ENCODE measurements at regions not wholly inside any gene's neighbourhood (a gene's known extent, or its start where the extent isn't known, plus 50 kb on each side); places are given as distances from the start of the nearest gene placed in this dataset.

DNA sequence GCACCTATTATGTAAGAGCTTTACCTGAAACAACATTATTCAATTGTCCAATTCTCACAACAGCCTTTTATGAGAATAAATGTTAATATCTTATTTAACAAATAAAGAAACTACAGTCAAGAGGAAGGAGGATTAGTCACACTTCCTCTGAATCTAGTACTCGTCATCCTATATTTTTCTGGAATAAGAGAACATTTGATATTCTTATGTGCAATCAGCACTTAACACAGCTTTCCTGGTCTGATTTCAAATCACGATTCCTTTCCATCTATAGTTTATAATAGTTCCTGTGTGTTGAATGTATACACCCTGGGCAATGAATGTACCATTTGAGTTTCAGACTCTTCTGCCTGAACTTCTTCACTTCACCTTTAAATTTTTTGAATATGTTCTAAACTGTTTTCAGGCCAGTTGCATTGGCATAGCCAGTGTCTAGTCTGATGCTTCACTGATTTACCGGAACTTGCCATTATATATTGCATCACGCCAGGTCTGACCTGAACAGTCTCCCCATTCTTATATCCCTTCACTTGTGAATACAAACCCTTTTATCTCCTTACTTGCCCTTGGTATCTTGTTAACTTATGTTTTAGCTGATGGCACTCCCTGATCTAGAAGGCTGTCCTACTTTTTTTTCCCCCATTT is 698.3 kb downstream of the MAT2B start:
- no peak overlapping the region for H3K27ac ChIP-seq
- no peak overlapping the region for H3K4me3 ChIP-seq
- H3K27me3 ChIP-seq: no peaks in the 10 kb centered on the region
- TF ChIP-seq, protein P1, sequence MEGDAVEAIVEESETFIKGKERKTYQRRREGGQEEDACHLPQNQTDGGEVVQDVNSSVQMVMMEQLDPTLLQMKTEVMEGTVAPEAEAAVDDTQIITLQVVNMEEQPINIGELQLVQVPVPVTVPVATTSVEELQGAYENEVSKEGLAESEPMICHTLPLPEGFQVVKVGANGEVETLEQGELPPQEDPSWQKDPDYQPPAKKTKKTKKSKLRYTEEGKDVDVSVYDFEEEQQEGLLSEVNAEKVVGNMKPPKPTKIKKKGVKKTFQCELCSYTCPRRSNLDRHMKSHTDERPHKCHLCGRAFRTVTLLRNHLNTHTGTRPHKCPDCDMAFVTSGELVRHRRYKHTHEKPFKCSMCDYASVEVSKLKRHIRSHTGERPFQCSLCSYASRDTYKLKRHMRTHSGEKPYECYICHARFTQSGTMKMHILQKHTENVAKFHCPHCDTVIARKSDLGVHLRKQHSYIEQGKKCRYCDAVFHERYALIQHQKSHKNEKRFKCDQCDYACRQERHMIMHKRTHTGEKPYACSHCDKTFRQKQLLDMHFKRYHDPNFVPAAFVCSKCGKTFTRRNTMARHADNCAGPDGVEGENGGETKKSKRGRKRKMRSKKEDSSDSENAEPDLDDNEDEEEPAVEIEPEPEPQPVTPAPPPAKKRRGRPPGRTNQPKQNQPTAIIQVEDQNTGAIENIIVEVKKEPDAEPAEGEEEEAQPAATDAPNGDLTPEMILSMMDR (IDR thresholded peaks at IDR 0.05): no peak
- TF ChIP-seq POLR2A (IDR thresholded peaks at IDR 0.05): no peak
- H3K9me3 ChIP-seq: no peaks in the 10 kb centered on the region
- no peak for ATAC-seq
- WGBS (ENCODE audit: insufficient coverage, low coverage, low lambda C conversion rate, missing lambda C conversion rate): 54% methylated on average over 4 of the region's 4 CpGs
- H3K36me3 ChIP-seq: no peaks in the 10 kb centered on the region
- intact Hi-C loops (cut with DNase I): no loop called here
- DNase-seq: no peak
- H3K4me1 ChIP-seq: no peaks in the 10 kb centered on the region

DNA sequence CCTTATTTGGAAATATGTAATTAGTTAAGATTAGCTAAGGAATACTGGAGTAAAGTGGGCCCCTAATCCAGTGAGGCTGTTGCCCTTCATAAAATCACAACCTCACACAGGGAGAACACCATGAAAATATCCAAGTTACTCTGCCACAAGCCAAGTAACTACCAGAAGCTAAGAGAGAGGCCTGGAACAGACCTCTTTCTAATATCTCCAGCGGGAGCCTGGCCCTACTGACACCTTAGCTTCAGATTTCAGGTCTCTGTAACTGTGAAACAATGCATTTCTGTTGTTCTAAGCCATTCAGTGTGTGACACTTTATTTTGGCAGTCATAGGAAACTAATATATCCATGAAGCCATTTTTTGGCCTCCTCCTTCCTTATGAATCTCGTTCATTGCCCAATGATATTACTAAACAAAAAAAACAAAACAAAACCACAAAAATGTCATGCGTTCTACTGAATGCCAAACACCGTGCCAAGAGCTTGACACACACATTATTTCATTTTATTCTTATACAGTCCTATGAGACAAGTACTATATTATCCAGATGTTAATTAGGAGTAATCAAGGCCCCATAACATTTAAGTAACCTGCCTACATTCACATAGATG is 699.0 kb downstream of the MAT2B start:
- Histone ChIP-seq H3K36me3 (no peaks in the 10 kb centered on the region), H3K27me3 (no peaks in the 10 kb centered on the region), H3K9me3 (no peaks in the 10 kb centered on the region), H3K4me3 (no peak overlapping the region), H3K27ac (no peak overlapping the region), H3K4me1 (no peaks in the 10 kb centered on the region)
- DNase-seq (no peak), ATAC-seq (no peak)
- 52% methylated on average over 4 of the region's 4 CpGs for WGBS (ENCODE audit: insufficient coverage, low coverage, low lambda C conversion rate, missing lambda C conversion rate)
- intact Hi-C loops (cut with DNase I): no loop called here
- TF ChIP-seq, protein P1 (IDR thresholded peaks at IDR 0.05): no peak
- TF ChIP-seq POLR2A (IDR thresholded peaks at IDR 0.05): no peak

DNA sequence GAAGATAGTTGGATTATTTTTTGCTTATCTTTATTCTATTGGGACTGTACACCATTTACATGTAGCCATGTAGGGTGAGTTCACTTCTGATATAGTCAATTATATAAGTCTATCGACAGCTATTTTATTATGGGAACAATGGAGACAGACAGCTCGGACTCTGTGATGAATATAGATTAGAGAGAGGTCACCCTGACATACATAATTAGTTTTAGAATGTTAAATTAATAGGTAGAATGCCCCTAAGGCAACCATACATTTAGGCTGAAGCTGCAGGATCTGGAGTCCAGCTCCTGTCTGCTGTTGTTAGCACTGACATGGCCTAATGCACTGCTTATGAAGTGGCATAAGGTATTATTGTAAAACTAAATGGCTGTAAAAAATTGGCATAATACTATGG is 700.8 kb downstream of the MAT2B start:
- intact Hi-C loops (cut with DNase I): no loop called here
- TF ChIP-seq, protein P1 (IDR thresholded peaks at IDR 0.05): no peak
- no peak for TF ChIP-seq POLR2A (IDR thresholded peaks at IDR 0.05)
- no peak for DNase-seq
- Histone ChIP-seq H3K9me3 (no peaks in the 10 kb centered on the region), H3K27ac (no peak overlapping the region), H3K36me3 (no peaks in the 10 kb centered on the region), H3K27me3 (no peaks in the 10 kb centered on the region), H3K4me3 (no peak overlapping the region), H3K4me1 (no peaks in the 10 kb centered on the region)
- 41% methylated on average over 2 of the region's 2 CpGs for WGBS (ENCODE audit: insufficient coverage, low coverage, low lambda C conversion rate, missing lambda C conversion rate)
- no peak for ATAC-seq

DNA sequence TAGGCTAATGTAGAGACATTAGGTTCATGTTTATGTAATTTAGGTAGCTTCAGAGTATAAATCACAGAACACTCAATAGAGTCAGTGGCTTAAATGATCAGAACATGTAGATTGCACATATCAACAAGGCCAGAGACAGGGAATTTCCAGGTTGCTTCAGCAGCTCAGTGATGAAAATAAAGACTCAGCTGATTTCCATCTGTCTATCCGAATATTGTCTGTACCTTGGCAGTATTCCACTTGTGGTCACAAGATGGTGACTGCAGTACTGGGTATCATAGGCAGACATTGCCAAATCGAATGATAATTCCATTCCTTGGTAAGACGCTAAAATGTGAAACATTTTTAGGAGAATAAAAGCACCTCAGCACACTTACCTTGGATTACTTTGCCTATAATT is 702.2 kb downstream of the MAT2B start:
- TF ChIP-seq, protein P1 (IDR thresholded peaks at IDR 0.05): no peak
- TF ChIP-seq POLR2A (IDR thresholded peaks at IDR 0.05): no peak
- no peaks in the 10 kb centered on the region for H3K4me1 ChIP-seq
- intact Hi-C loops (cut with DNase I): no loop called here

More for the DNA sequence above, 702.2 kb downstream of the MAT2B start:
- no peaks in the 10 kb centered on the region for H3K27me3 ChIP-seq
- no peaks in the 10 kb centered on the region for H3K36me3 ChIP-seq
- DNase-seq: no peak
- no peaks in the 10 kb centered on the region for H3K9me3 ChIP-seq
- no peak for ATAC-seq
- H3K4me3 ChIP-seq: no peak overlapping the region
- no peak overlapping the region for H3K27ac ChIP-seq
- 49% methylated on average over 3 of the region's 3 CpGs for WGBS (ENCODE audit: insufficient coverage, low coverage, low lambda C conversion rate, missing lambda C conversion rate)
